K562 (cell line): ENCODE measurements at regions not wholly inside any gene's neighbourhood (a gene's known extent, or its start where the extent isn't known, plus 50 kb on each side); places are given as distances from the start of the nearest gene placed in this dataset.

ENCODE experiments used
- HDGF ChIP-seq: fragments of 450-650 bp; IDR thresholded peaks from 2 replicates; pipeline ENCODE4 v1.6.1; 2016
- MAFF ChIP-seq: IDR thresholded peaks from 2 replicates; pipeline ENCODE4 v1.6.1; 2012; ENCODE audit warnings: low read length, improper control_type of control experiment
- PBX2 ChIP-seq, 2 experiments: IDR thresholded peaks in 1 of 2; conservative IDR thresholded peaks in 1 of 2; 2 replicates each; pipeline ENCODE4 v1.6.1; 2016; ENCODE audit warnings: low read depth in 2 of 2, mild to moderate bottlenecking in 1 of 2, missing compliant biosample characterization in 1 of 2, missing genetic modification characterization in 1 of 2, moderate library complexity in 1 of 2

- TF ChIP-seq PBX2 (CRISPR knock-in tag; IDR thresholded peaks at IDR 0.05; ENCODE audit: low read depth) (no peak), PBX2 (tag; conservative IDR thresholded peaks at IDR 0.05; ENCODE audit: low read depth) (no peak), MAFF (no peak), HDGF (no peak)
Observed at GRCh38 chr6:82646231-82646615, 282.6 kb downstream of the TPBG start.
